HL-60/S4 treated with phorbol 12-myristate 13-acetate at 8.2 ng/mL for 4 days and 3 days (cell line): ENCODE measurements at regions not wholly inside any gene's neighbourhood (a gene's known extent, or its start where the extent isn't known, plus 50 kb on each side); places are given as distances from the start of the nearest gene placed in this dataset.

Source experiments
- in situ Hi-C: fragments of 300-500 bp; cut with MboI; formaldehyde crosslinking; loops from 2 replicates; pipeline ENCODE4 v1.15.0; 2022; ENCODE audit warnings: low sequenced_read_pairs

GRCh38 chr2:198374375-198375082 is 570.1 kb downstream of the PLCL1 start:
- in situ Hi-C loops = no loop called here

- in situ Hi-C loops = no loop called here
These were observed 567.6 kb downstream of the PLCL1 start for GRCh38 chr2:198371921-198372543.

- in situ Hi-C loops = no loop called here
These were observed 566.9 kb downstream of the PLCL1 start for GRCh38 chr2:198371329-198371728.

- in situ Hi-C loops = no loop called here
These were observed 563.7 kb downstream of the PLCL1 start for GRCh38 chr2:198368089-198368488.

GRCh38 chr2:198362740-198363139 is 558.3 kb downstream of the PLCL1 start:
- in situ Hi-C loops = no loop called here

GRCh38 chr2:198359308-198359707 is 554.9 kb downstream of the PLCL1 start:
- in situ Hi-C loops = no loop called here

- in situ Hi-C loops = no loop called here
These were observed 551.8 kb downstream of the PLCL1 start for GRCh38 chr2:198356157-198356556.

GRCh38 chr2:198351647-198352046 is 547.3 kb downstream of the PLCL1 start:
- in situ Hi-C loops = no loop called here

- in situ Hi-C loops = no loop called here
These were observed 543.6 kb downstream of the PLCL1 start for GRCh38 chr2:198347946-198348345.

- in situ Hi-C loops = no loop called here
These were observed 543.0 kb downstream of the PLCL1 start for GRCh38 chr2:198347349-198347748.

- in situ Hi-C loops = no loop called here
These were observed 539.1 kb downstream of the PLCL1 start for GRCh38 chr2:198343471-198343870.

GRCh38 chr2:198340846-198341245 is 536.5 kb downstream of the PLCL1 start:
- in situ Hi-C loops = no loop called here

GRCh38 chr2:198339116-198339515 is 534.7 kb downstream of the PLCL1 start:
- in situ Hi-C loops = no loop called here

GRCh38 chr2:198337368-198337767 is 533.0 kb downstream of the PLCL1 start:
- in situ Hi-C loops = no loop called here

GRCh38 chr2:198328454-198328853 is 524.1 kb downstream of the PLCL1 start:
- in situ Hi-C loops = no loop called here

GRCh38 chr2:198327526-198327925 is 523.1 kb downstream of the PLCL1 start:
- in situ Hi-C loops = no loop called here

GRCh38 chr2:198326431-198326830 is 522.0 kb downstream of the PLCL1 start:
- in situ Hi-C loops = no loop called here

GRCh38 chr2:198325359-198325758 is 521.0 kb downstream of the PLCL1 start:
- in situ Hi-C loops = no loop called here

GRCh38 chr2:198324071-198324470 is 519.7 kb downstream of the PLCL1 start:
- in situ Hi-C loops = no loop called here

- in situ Hi-C loops = no loop called here
These were observed 517.9 kb downstream of the PLCL1 start for GRCh38 chr2:198322275-198322674.

GRCh38 chr2:198321522-198322088 is 517.2 kb downstream of the PLCL1 start:
- in situ Hi-C loops = no loop called here

GRCh38 chr2:198316852-198317396 is 512.5 kb downstream of the PLCL1 start:
- in situ Hi-C loops = loop anchor here (10.0 kb wide), 1 partner anchor 1158 kb away; no protein-coding TSS in a partner anchor
